Gastrocnemius medialis (tissue), 4 donors: ENCODE measurements at regions not wholly inside any gene's neighbourhood (a gene's known extent, or its start where the extent isn't known, plus 50 kb on each side); places are given as distances from the start of the nearest gene placed in this dataset.

Source experiments
- ATAC-seq, 2 donors: fragments of 150-250 bp; one replicate each; pipeline ENCODE4 v1.9.1; 2016
- DNase-seq, 2 donors: peaks; one replicate each; pipeline ENCODE4 v3.0.0-alpha.2; 2019
- H3K27ac ChIP-seq, 4 donors: fragments of 200-600 bp; sonication (generic); 1 replicate in 1 of 4; 2 replicates in 3 of 4; pipeline ENCODE4 v1.5.1; 2016 to 2018; ENCODE audit warnings: mild to moderate bottlenecking in 2 of 4, moderate library complexity in 1 of 4
- H3K27me3 ChIP-seq, 3 donors: fragments of 200-600 bp; sonication (generic) in 2 of 3; 1 replicate in 1 of 3; 2 replicates in 2 of 3; pipeline versions ENCODE4 v1.5.1 to v1.6.0; 2016 to 2019; ENCODE audit warnings: mild to moderate bottlenecking in 1 of 3, moderate library complexity in 1 of 3
- H3K36me3 ChIP-seq, 2 donors: fragments of 200-600 bp; sonication (generic) in 1 of 2; one replicate each; pipeline ENCODE4 v1.5.1; 2017 to 2018
- H3K4me1 ChIP-seq, 2 donors: fragments of 200-600 bp; sonication (generic) in 1 of 2; one replicate each; pipeline ENCODE4 v1.5.1; 2016 to 2017; ENCODE audit warnings: mild to moderate bottlenecking in 2 of 2
- H3K4me3 ChIP-seq, 4 donors: fragments of 200-600 bp; sonication (generic) in 3 of 4; 1 replicate in 1 of 4; 2 replicates in 3 of 4; pipeline ENCODE4 v1.5.1; 2016 to 2019; ENCODE audit warnings: mild to moderate bottlenecking in 2 of 4
- H3K9me3 ChIP-seq, 3 donors: fragments of 200-600 bp; sonication (generic) in 2 of 3; 1 replicate in 1 of 3; 2 replicates in 2 of 3; pipeline ENCODE4 v1.5.1; 2016 to 2019
- CTCF ChIP-seq, 5 experiments: fragments of 450-650 bp in 3 of 5; fragments of 200-600 bp in 2 of 5; sonication (generic) in 2 of 5; IDR thresholded peaks in 4 of 5; conservative IDR thresholded peaks in 1 of 5; 1 replicate in 4 of 5; 2 replicates in 1 of 5; pipeline ENCODE4 v1.5.1; 2016 to 2019; ENCODE audit warnings: antibody characterized with exemption in 5 of 5, mild to moderate bottlenecking in 3 of 5, moderate library complexity in 3 of 5
- POLR2A ChIP-seq, 2 donors: fragments of 450-650 bp; IDR thresholded peaks; one replicate each; pipeline ENCODE4 v1.6.1; 2017; ENCODE audit warnings: antibody characterized with exemption in 2 of 2, mild to moderate bottlenecking in 2 of 2, moderate library complexity in 2 of 2
- in situ Hi-C, 4 donors: fragments of 200-750 bp; cut with MboI; loops; one replicate each; pipeline versions ENCODE4 v1.15.0 to v1.8.0; 2017; ENCODE audit warnings: low sequenced_read_pairs in 4 of 4
- intact Hi-C: fragments of 100-400 bp; cut with DNase I; formaldehyde crosslinking; loops from one replicate; pipeline ENCODE4 v1.15.1; 2023; ENCODE audit warnings: low total_unique reads

- Histone ChIP-seq H3K27ac (peak overlapping the region; percentile 75 to 86 (median 84)), H3K36me3 (no peaks in the 10 kb centered on the region), H3K27me3 (no peaks in the 10 kb centered on the region), H3K9me3 (no peaks in the 10 kb centered on the region), H3K4me1 (peaks cover 29% of the 10 kb centered on the region in 2 donors), H3K4me3 (peak overlapping the region in 1 of 4 donors; percentile 7)
- peak; percentile 85 to 93 for ATAC-seq
- DNase-seq = peak; percentile 71 to 86
- TF ChIP-seq CTCF (IDR thresholded peaks at IDR 0.05 in 4 of 5, conservative IDR thresholded peaks at IDR 0.05 in 1 of 5) (no peak), POLR2A (IDR thresholded peaks at IDR 0.05) (no peak)
- in situ Hi-C loops = loop anchor here in 1 of 4 donors (10.0 kb wide), 1 partner anchor 62 kb away; no protein-coding TSS in a partner anchor
- intact Hi-C loops = loop anchor here (5.0 to 10.0 kb wide), 4 partner anchors 65 to 848 kb away; partner anchors contain the start of gene MAF
These were observed 67.8 kb downstream of the MAF start for GRCh38 chr16:79532785-79533184.

- no peak for DNase-seq
- Histone ChIP-seq H3K36me3 (no peaks in the 10 kb centered on the region), H3K27ac (peak overlapping the region; percentile 75 to 86 (median 84)), H3K4me3 (no peak overlapping the region), H3K4me1 (peaks cover 29% of the 10 kb centered on the region in 2 donors), H3K9me3 (no peaks in the 10 kb centered on the region), H3K27me3 (no peaks in the 10 kb centered on the region)
- TF ChIP-seq POLR2A (IDR thresholded peaks at IDR 0.05) = no peak
- TF ChIP-seq CTCF (IDR thresholded peaks at IDR 0.05 in 4 of 5, conservative IDR thresholded peaks at IDR 0.05 in 1 of 5) = no peak
- in situ Hi-C loops = loop anchor here in 1 of 4 donors (10.0 kb wide), 1 partner anchor 63 kb away; no protein-coding TSS in a partner anchor
- ATAC-seq = no peak
- intact Hi-C loops = loop anchor here (5.0 to 10.0 kb wide), 4 partner anchors 65 to 847 kb away; partner anchors contain the start of gene MAF
These were observed 68.3 kb downstream of the MAF start for GRCh38 chr16:79532273-79532672.

GRCh38 chr16:79528338-79528737 is 72.2 kb downstream of the MAF start:
- no peaks in the 10 kb centered on the region for H3K36me3 ChIP-seq
- no peak overlapping the region for H3K4me3 ChIP-seq
- H3K9me3 ChIP-seq = no peaks in the 10 kb centered on the region
- DNase-seq (no peak), ATAC-seq (no peak)
- peak overlapping the region in 1 of 4 donors; percentile 3 for H3K27ac ChIP-seq
- intact Hi-C loops (loop anchor here (5.0 kb wide), 1 partner anchor 1514 kb away; no protein-coding TSS in a partner anchor), in situ Hi-C loops (no loop called here)
- peaks cover 20 to 23% of the 10 kb centered on the region in 2 donors for H3K4me1 ChIP-seq
- H3K27me3 ChIP-seq = no peaks in the 10 kb centered on the region
- TF ChIP-seq POLR2A (IDR thresholded peaks at IDR 0.05) (no peak), CTCF (IDR thresholded peaks at IDR 0.05 in 4 of 5, conservative IDR thresholded peaks at IDR 0.05 in 1 of 5) (no peak)

- DNase-seq = no peak
- ATAC-seq = no peak
- Histone ChIP-seq H3K4me3 (no peak overlapping the region), H3K27ac (no peak overlapping the region), H3K9me3 (no peaks in the 10 kb centered on the region), H3K27me3 (no peaks in the 10 kb centered on the region), H3K4me1 (peaks cover 10 to 11% of the 10 kb centered on the region in 2 donors), H3K36me3 (no peaks in the 10 kb centered on the region)
- TF ChIP-seq CTCF (IDR thresholded peaks at IDR 0.05 in 4 of 5, conservative IDR thresholded peaks at IDR 0.05 in 1 of 5) (no peak), POLR2A (IDR thresholded peaks at IDR 0.05) (no peak)
- intact Hi-C loops = no loop called here
- in situ Hi-C loops = no loop called here
These were observed 76.6 kb downstream of the MAF start for GRCh38 chr16:79523971-79524370.

GRCh38 chr16:79519448-79519847 is 81.1 kb downstream of the MAF start:
- Histone ChIP-seq H3K4me3 (no peak overlapping the region), H3K27ac (no peak overlapping the region), H3K27me3 (no peaks in the 10 kb centered on the region), H3K4me1 (no peaks in the 10 kb centered on the region), H3K9me3 (no peaks in the 10 kb centered on the region), H3K36me3 (no peaks in the 10 kb centered on the region)
- TF ChIP-seq CTCF (IDR thresholded peaks at IDR 0.05 in 4 of 5, conservative IDR thresholded peaks at IDR 0.05 in 1 of 5) = no peak
- TF ChIP-seq POLR2A (IDR thresholded peaks at IDR 0.05) = no peak
- intact Hi-C loops = no loop called here
- peak in 1 of 2 donors; percentile 32 for DNase-seq
- no peak for ATAC-seq
- in situ Hi-C loops = no loop called here
